GM23248 (cell line): ENCODE measurements at regions not wholly inside any gene's neighbourhood (a gene's known extent, or its start where the extent isn't known, plus 50 kb on each side); places are given as distances from the start of the nearest gene placed in this dataset.

ENCODE experiments used
- EZH2 ChIP-seq: fragments of 200-600 bp; sonication (generic); IDR thresholded peaks from 2 replicates; pipeline ENCODE4 v1.6.1; 2018; ENCODE audit warnings: antibody characterized with exemption, mild to moderate bottlenecking; ENCODE audit not compliant: insufficient read depth, poor library complexity, severe bottlenecking
- EZH2phosphoT487 ChIP-seq: fragments of 200-600 bp; sonication (generic); IDR thresholded peaks from 2 replicates; pipeline ENCODE4 v1.6.1; 2018; ENCODE audit warnings: antibody characterized with exemption, moderate library complexity, mild to moderate bottlenecking, low read depth; ENCODE audit not compliant: insufficient read depth

DNA sequence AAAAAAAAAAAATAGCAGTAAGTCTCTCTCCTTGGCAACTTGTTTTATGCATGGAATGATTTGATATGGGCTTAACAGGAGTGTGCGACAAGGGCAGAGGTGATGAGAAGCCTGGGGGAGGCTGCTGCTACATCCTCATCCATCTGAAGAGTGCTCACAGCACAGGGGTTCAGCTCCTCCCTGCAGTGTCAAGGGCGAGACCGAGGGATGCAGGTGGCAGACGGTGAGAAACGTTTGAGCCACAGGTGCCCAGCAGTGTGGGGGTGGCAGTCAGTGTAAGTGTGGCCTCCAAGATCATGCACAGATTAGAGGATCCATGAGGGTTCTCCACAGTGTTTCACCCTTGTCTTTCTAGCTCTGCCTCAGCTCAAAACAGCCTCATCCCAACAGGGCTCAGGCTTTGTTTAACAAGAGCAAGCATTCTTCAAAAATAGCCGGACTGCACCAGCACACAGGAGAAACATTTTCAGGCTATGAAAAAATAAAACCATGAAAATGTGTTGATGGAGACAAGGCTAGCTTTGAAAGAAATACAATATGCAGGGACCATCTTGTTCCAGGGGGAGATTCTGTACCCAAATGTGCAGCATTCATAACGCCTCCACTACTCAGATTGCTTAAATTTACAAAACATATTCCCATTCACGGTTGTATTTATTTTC is 324.5 kb upstream of the MYT1L start:
- TF ChIP-seq EZH2 = no peak
- TF ChIP-seq EZH2phosphoT487 = no peak
